ENCODE measurements at regions not wholly inside any gene's neighbourhood (a gene's known extent, or its start where the extent isn't known, plus 50 kb on each side); places are given as distances from the start of the nearest gene placed in this dataset.

- DNase-seq: no peak
- TF ChIP-seq GATA1 (IDR thresholded peaks at IDR 0.05; ENCODE audit: low read depth, low read length) (no peak), POLR2A (IDR thresholded peaks at IDR 0.05; ENCODE audit: low read length) (no peak)
Measured at GRCh38 chr3:13215940-13216546, 142.8 kb upstream of the IQSEC1 start.

- no peak for DNase-seq
- TF ChIP-seq GATA1 (IDR thresholded peaks at IDR 0.05; ENCODE audit: low read depth, low read length): no peak
Measured at GRCh38 chr3:13214847-13215472, 141.7 kb upstream of the IQSEC1 start.

GRCh38 chr3:13213911-13214846 lies 140.9 kb upstream of the IQSEC1 start:
- TF ChIP-seq GATA1 (IDR thresholded peaks at IDR 0.05; ENCODE audit: low read depth, low read length) (no peak), POLR2A (IDR thresholded peaks at IDR 0.05; ENCODE audit: low read length) (no peak)
- DNase-seq: no peak

GRCh38 chr3:13213490-13213889 lies 140.3 kb upstream of the IQSEC1 start:
- no peak for TF ChIP-seq GATA1 (IDR thresholded peaks at IDR 0.05; ENCODE audit: low read depth, low read length)
- no peak for TF ChIP-seq POLR2A (IDR thresholded peaks at IDR 0.05; ENCODE audit: low read length)
- DNase-seq: no peak

- DNase-seq: no peak
- TF ChIP-seq POLR2A (IDR thresholded peaks at IDR 0.05; ENCODE audit: low read length) (no peak), GATA1 (IDR thresholded peaks at IDR 0.05; ENCODE audit: low read depth, low read length) (no peak)
Measured at GRCh38 chr3:13211605-13212210, 138.5 kb upstream of the IQSEC1 start.

GRCh38 chr3:13210221-13210975 lies 137.2 kb upstream of the IQSEC1 start:
- DNase-seq: no peak
- TF ChIP-seq POLR2A (IDR thresholded peaks at IDR 0.05; ENCODE audit: low read length): no peak
- no peak for TF ChIP-seq GATA1 (IDR thresholded peaks at IDR 0.05; ENCODE audit: low read depth, low read length)

GRCh38 chr3:13209634-13209997 lies 136.4 kb upstream of the IQSEC1 start:
- TF ChIP-seq POLR2A (IDR thresholded peaks at IDR 0.05; ENCODE audit: low read length) (no peak), GATA1 (IDR thresholded peaks at IDR 0.05; ENCODE audit: low read depth, low read length) (no peak)
- DNase-seq: no peak

GRCh38 chr3:13208706-13209633 lies 135.7 kb upstream of the IQSEC1 start:
- no peak for DNase-seq
- no peak for TF ChIP-seq POLR2A (IDR thresholded peaks at IDR 0.05; ENCODE audit: low read length)
- no peak for TF ChIP-seq GATA1 (IDR thresholded peaks at IDR 0.05; ENCODE audit: low read depth, low read length)

GRCh38 chr3:13207975-13208705 lies 134.9 kb upstream of the IQSEC1 start:
- TF ChIP-seq GATA1 (IDR thresholded peaks at IDR 0.05; ENCODE audit: low read depth, low read length) (no peak), POLR2A (IDR thresholded peaks at IDR 0.05; ENCODE audit: low read length) (no peak)
- DNase-seq: no peak

GRCh38 chr3:13207578-13207922 lies 134.3 kb upstream of the IQSEC1 start:
- no peak for TF ChIP-seq GATA1 (IDR thresholded peaks at IDR 0.05; ENCODE audit: low read depth, low read length)
- TF ChIP-seq POLR2A (IDR thresholded peaks at IDR 0.05; ENCODE audit: low read length): no peak
- DNase-seq: no peak

GRCh38 chr3:13206799-13207577 lies 133.8 kb upstream of the IQSEC1 start:
- TF ChIP-seq GATA1 (IDR thresholded peaks at IDR 0.05; ENCODE audit: low read depth, low read length) (no peak), POLR2A (IDR thresholded peaks at IDR 0.05; ENCODE audit: low read length) (no peak)
- no peak for DNase-seq
